Transverse colon (tissue), 4 donors: ENCODE measurements at regions not wholly inside any gene's neighbourhood (a gene's known extent, or its start where the extent isn't known, plus 50 kb on each side); places are given as distances from the start of the nearest gene placed in this dataset.

Experiments used
- EP300 ChIP-seq: sonication (generic); formaldehyde crosslinking; IDR thresholded peaks from one replicate; pipeline ENCODE4 v1.6.1; 2017; ENCODE audit warnings: antibody characterized with exemption, low read depth
- POLR2A ChIP-seq: fragments of 450-650 bp; IDR thresholded peaks from one replicate; pipeline ENCODE4 v1.6.1; 2016; ENCODE audit warnings: antibody characterized with exemption, mild to moderate bottlenecking, moderate library complexity
- POLR2AphosphoS5 ChIP-seq, 3 donors: sonication (generic); formaldehyde crosslinking; IDR thresholded peaks; one replicate each; pipeline ENCODE4 v1.6.1; 2016; ENCODE audit warnings: antibody characterized with exemption in 3 of 3
- TF ChIP-seq, protein P1 (sequence below), 5 experiments: fragments of 200-600 bp in 3 of 5; fragments of 450-650 bp in 2 of 5; sonication (generic) in 3 of 5; IDR thresholded peaks; 1 replicate in 2 of 5; 2 replicates in 3 of 5; pipeline ENCODE4 v1.5.1; 2016 to 2017; ENCODE audit warnings: antibody characterized with exemption in 5 of 5, inconsistent platforms in 3 of 5, mild to moderate bottlenecking in 2 of 5, moderate library complexity in 1 of 5

DNA sequence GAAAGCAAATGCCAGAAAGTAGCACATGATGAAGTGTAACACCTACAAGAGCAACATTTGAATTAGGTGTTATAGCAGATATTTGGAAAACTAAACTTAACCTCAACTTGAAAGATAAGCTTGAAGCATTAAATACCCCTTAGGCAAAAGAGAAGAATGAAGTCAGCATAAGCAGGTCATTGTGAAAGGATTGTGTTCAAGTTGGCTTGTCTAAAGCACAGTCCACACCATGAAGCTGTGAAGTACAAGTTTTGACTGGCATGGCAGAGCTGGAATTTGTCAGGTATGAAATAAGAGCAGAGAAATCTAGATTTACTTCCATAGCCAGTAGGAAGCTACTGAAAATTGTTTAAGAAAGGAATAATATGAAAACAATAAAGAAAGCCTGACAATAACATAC, 480.3 kb upstream of the POT1 start:
- TF ChIP-seq, protein P1, sequence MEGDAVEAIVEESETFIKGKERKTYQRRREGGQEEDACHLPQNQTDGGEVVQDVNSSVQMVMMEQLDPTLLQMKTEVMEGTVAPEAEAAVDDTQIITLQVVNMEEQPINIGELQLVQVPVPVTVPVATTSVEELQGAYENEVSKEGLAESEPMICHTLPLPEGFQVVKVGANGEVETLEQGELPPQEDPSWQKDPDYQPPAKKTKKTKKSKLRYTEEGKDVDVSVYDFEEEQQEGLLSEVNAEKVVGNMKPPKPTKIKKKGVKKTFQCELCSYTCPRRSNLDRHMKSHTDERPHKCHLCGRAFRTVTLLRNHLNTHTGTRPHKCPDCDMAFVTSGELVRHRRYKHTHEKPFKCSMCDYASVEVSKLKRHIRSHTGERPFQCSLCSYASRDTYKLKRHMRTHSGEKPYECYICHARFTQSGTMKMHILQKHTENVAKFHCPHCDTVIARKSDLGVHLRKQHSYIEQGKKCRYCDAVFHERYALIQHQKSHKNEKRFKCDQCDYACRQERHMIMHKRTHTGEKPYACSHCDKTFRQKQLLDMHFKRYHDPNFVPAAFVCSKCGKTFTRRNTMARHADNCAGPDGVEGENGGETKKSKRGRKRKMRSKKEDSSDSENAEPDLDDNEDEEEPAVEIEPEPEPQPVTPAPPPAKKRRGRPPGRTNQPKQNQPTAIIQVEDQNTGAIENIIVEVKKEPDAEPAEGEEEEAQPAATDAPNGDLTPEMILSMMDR (IDR thresholded peaks at IDR 0.05), result no peak
- TF ChIP-seq EP300 (no peak), POLR2A (no peak), POLR2AphosphoS5 (IDR thresholded peaks at IDR 0.05) (no peak)
